ENCODE measurements at regions not wholly inside any gene's neighbourhood (a gene's known extent, or its start where the extent isn't known, plus 50 kb on each side); places are given as distances from the start of the nearest gene placed in this dataset.
"Not testable (repeated sequence)": the region's sequence is repeated elsewhere in the genome, so short reads cannot be mapped to it uniquely, and the experiment has no call there.

DNA sequence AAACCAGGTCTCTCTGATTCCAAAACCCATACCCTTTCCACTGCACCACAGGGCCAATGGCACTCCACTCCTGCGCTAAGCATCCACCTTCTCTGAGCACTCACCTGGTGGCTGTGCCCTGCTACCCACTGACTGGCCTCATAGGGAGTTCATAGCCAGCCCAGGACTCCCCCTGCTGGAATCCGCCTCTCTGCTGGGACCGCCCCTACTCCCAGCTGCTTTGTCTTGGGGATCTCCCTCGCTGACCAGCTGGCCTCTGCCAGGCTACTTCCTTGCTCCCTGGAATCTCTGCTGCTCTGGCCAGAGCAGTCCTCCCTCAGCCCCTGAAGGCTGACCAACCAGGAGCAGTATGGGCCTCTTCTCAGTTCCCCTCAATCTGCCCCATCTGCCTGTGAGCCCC is 129.7 kb downstream of the FAXC start:
- DNase-seq (ENCODE audit: low read depth): no peak

DNA sequence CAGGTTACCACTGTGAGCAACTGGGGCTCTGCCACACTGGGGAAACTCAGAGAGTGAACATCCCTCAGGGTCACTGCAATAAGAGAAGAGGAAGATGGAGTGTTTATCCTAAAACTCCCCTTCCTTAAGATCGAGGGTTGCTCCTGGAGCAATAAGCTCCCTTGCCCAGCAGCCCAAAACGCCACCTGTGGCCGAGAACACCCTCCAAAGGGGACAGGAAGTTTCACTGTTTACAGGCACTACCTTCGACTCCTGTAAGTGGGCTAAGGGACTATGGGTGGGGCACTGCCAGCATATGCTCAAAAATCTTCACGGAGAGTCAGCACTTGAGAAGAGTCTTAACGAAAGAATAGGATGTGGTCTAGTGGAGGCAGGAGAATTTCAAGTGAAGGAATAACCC is 132.5 kb downstream of the FAXC start:
- no peak for DNase-seq (ENCODE audit: low read depth)

DNA sequence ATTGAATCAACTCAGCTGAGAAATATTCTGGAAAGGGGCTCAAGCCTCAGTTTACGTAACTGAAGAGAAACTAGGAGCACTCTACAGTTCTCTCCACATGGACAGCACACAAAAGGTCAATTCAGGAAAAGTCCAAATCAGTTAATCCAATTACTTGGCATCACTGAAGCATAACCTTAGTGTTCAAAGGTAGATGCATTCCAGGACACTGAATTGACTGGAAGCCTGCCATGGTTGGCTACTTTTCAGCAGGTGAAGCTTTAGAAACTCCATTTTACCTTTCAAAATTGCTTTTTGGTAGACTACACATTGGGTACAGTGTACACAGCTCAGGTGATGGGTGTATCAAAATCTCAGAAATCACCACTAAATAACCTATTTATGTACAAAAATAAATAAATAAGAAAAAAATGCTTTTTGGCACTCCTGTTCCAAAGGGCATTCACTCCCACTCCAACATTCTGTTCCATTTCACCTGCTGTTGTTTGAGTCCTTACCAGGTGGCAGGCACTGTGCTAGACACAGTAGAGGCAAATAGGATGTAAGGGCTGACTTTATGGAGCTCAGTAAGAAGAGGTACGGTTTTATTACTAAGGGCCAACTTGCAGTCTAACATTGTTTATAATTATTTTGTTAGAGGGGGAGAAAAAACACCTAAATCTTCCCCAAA is 153.4 kb downstream of the FAXC start:
- no peak for DNase-seq (ENCODE audit: low read depth)

GRCh38 chr6:99192561-99192960 is 156.9 kb downstream of the FAXC start:
- DNase-seq (ENCODE audit: low read depth): no peak

DNA sequence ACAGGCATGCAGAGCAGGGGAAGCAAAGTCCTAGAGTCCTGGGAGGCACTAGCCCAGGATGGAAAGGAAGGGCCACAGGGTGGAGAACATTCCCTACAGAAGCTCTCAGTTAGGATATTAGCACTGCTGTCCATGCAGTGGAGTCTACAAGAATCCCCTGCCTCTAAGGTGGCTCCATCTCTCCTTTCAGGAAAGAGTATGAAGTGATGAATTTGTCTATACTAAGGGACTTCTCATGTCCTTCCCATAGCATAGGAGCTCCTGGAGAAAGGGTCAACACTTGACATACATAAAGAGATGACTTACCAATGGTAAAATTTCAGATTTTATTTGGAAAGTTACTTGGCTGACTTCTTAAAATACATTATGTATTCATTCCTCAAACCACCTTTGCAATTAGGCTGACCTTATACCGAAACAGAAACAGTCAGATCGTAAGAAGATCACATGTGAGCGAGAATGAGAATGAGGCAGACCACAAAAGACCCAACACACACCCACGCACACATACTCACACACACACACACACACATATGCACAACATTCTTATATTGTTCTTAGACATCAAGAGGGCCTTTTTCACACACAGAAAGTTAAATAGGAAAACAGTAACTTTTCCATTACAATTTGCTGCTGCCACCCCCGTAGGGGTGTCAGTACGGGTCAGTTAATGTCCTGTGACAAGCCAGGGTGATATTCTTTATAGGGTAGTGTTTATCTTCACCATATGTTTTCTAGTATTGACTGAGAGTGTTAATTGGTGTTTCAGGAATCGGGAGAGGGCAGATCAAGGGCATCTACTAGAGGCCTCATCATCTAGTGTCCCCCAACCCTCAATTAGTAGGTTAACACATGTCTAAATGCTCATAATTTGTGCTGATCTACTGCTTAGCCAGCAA is 159.4 kb downstream of the FAXC start:
- no peak for DNase-seq (ENCODE audit: low read depth)

- no peak for DNase-seq (ENCODE audit: low read depth)
Measured at GRCh38 chr6:99187429-99187828, 162.0 kb downstream of the FAXC start.

DNA sequence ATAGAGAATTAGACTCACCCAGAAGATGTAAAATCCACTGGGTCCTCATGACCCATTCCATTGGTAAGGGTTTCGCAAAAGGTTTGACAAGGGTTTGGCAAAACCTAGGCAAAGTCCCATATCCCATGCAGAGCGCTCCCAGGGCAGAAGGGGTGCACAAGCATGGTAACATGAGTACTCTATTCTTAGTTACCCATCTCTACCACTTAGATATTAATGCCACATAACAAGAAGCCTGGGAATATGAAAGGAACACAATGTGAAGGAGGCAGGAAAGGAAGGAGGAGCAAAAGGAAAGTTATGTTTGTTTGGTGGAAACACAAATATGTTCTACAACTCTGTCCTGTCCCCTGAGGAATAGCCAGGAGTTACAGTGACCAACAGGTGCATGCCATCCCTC is 163.1 kb downstream of the FAXC start:
- DNase-seq (ENCODE audit: low read depth): no peak

DNA sequence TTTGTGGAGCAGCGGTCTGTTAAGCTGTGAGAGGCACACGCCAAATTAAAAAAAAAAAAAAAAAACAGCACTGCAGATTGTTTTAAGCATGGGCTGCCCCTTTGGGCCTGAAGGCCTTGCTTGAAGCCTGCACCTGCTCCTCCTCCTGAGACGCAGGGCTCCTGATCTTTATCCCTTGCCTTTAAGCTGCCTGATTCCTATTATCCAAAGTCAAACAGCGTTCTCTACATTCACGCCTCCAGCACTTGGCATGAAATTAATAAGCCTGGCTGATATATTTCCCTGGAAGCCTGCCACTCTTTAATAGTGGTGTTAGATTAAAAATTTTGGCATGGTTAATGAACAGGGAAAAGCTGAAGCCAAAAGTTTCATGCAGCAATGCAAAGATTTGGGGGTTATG is 163.9 kb downstream of the FAXC start:
- DNase-seq (ENCODE audit: low read depth): no peak

DNA sequence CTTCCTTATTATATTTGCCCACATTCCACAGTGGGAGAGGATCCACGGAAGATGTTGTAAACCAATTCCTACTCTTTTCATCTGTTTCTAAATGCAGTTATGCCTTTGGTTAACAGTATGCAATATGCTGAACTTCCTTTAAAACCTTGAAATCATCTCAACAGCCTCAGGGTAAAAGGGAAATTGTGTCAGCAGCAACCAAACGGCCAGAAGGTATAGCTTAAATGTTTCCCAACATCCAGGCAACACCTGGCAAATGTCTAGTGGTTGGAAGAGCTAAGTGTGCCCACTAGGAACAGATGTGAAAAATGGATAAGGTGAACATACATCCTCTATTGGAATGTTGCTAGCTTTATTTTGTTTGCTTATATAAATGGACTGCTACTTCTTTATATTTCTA is 164.8 kb downstream of the FAXC start:
- DNase-seq (ENCODE audit: low read depth): no peak

- DNase-seq (ENCODE audit: low read depth): no peak
Measured at GRCh38 chr6:99183066-99183465, 166.4 kb downstream of the FAXC start.

GRCh38 chr6:99181174-99181573 is 168.3 kb downstream of the FAXC start:
- DNase-seq (ENCODE audit: low read depth): no peak

DNA sequence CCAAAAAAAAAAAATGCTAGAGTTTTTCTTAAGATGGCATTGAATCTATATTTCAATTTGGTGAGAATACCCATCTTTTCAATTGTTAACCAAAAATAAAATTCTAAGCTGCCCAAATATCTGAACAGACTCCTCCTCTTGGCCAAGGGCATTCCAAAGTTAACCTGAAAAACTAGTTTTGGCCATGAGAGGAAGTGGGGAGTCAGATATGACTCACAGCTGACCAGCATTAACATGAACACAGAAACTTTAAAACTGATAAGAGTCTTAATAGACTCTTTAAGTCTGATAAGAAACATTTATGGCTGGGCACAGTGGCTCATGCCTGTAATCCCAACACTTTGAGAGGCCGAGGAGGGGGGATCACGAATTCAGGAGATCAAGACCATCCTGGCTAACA is 171.3 kb downstream of the FAXC start:
- DNase-seq (ENCODE audit: low read depth): no peak

DNA sequence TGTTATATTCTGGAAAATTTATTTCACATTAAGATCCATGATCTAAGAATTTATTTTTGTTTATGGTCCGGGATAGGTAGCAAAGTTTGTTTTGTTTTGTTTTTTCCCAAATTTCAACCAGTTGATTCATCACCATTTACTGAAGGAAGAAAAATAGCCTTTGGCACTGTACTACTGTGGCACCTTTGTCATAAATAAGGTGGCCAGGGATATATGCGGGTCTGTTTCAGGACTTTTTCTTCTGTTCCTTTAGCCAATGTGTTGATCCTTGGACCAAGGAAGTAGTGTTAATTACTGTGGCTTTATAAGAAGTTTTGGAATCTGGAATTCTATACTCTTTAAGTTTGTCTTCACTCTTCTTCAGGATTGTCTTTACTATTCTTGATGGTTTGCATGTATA is 171.7 kb downstream of the FAXC start:
- no peak for DNase-seq (ENCODE audit: low read depth)

DNA sequence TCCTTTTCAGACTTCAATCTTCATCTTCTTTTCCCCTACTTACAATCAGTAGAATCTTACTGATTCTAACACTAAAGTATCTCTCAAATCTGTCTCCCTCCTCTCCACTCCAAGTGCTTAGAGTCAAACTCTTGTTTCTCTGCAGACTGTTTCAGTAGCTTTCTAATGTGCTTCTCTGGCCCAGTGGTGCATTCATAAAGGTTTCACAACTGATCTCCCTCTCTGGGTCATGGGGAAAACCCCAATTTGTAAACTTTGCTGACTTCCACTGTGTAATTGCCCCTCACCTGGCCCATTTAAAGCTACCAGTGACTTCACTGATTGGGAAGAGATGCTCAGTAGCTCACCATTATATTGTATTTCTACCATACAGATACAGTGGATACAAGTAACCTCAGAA is 183.6 kb downstream of the FAXC start:
- no peak for DNase-seq (ENCODE audit: low read depth)

DNA sequence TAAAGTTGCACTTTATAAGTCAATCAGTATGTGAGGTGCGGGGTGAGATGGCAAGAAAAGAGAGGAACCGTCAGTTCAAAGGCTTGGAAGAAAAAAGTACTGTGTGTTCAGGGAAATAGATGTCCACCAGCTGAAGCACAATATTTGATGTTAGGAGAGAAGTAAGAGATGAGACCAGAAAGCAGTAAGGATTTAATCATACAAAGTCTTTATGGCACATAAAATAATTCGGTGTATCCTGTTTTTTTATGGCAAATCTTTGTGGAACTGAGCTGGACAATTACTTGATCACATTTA is 197.2 kb downstream of the FAXC start:
- DNase-seq (ENCODE audit: low read depth): no peak

- DNase-seq (ENCODE audit: low read depth): no peak
Measured at GRCh38 chr6:99151634-99152346, 197.7 kb downstream of the FAXC start.

DNA sequence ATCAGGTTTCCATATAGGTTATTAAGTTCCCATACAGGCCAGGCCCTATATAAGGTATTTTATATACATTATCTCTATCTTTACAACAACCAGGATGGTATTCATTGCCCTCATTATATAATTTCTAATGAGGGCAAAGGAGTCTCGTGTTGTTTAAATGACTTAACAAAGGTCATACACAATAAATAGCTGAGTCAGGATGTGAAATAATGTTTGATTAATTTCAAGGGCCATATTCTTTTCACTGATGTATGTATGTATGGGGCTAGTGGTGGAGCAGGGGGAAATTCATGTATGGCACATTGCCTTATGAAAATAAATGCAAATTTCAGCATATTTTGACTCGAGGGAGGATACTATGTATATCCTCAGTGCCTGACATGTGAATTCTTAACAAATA is 200.7 kb downstream of the FAXC start:
- no peak for DNase-seq (ENCODE audit: low read depth)

GRCh38 chr6:99148111-99148510 is 200.4 kb upstream of the FBXL4 start:
- DNase-seq (ENCODE audit: low read depth): no peak

- no peak for DNase-seq (ENCODE audit: low read depth)
Measured at GRCh38 chr6:99147206-99147605, 199.5 kb upstream of the FBXL4 start.

GRCh38 chr6:99146711-99147110 is 199.0 kb upstream of the FBXL4 start:
- DNase-seq (ENCODE audit: low read depth): no peak

GRCh38 chr6:99145738-99146137 is 198.0 kb upstream of the FBXL4 start:
- DNase-seq (ENCODE audit: low read depth): no peak

DNA sequence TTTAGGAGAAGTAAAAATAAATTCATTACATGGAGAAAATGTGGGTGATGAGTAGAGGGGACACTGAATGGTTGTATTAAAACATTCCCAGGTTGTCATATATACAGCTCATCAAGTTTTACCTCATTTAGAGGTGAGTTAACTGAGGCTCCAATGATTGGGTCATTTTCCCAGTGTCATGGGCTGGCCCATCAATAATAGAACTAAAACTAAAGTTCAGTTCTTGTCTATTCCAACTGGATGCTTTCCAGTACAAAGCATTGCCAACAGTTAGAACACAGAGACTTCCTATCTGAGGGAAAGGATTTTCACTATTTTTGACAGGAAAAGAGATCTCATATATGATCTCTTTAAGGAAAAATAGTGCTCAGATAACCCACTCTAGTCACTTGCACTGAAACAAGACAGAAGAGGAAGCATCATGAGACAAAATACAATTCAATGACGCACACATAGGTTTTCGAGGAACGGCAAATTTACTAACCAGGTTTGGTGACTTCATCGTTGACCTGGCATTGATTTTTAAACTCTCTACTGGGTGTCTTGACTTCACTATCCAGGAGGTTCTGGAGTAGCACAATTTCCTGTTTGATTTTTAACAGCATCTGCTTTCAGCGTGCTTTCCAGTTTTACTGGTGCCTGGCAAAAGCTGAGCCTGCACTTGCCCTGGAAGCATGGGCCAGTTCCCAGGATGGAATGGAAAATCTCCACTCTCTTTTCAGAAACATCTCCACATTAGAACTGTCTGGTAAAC is 195.5 kb upstream of the FBXL4 start:
- no peak for DNase-seq (ENCODE audit: low read depth)

DNA sequence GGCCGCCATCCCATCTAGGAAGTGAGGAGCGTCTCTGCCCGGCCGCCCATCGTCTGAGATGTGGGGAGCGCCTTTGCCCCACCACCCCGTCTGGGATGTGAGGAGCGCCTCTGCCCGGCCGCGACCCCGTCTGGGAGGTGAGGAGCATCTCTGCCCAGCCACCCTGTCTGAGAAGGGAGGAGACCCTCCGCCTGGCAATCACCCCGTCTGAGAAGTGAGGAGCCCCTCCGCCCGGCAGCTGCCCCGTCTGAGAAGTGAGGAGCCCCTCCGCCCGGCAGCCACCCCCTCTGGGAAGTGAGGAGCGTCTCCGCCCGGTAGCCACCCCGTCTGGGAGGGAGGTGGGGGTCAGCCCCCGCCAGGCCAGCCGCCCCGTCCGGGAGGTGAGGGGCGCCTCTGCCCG is 194.2 kb upstream of the FBXL4 start:
- DNase-seq (ENCODE audit: low read depth): not testable (repeated sequence)

Measured in non-pigmented ciliary epithelial cell (primary cell).